Retinal pigment epithelial cell (primary cell): ENCODE measurements at regions not wholly inside any gene's neighbourhood (a gene's known extent, or its start where the extent isn't known, plus 50 kb on each side); places are given as distances from the start of the nearest gene placed in this dataset.

Experiments
- DNase-seq: peaks from one replicate; pipeline ENCODE4 v3.0.0-alpha.2; 2010; ENCODE audit warnings: low read depth
- H3K4me3 ChIP-seq: 2 replicates; pipeline ENCODE4 v1.5.1; 2011; ENCODE audit warnings: mild to moderate bottlenecking, low read length, control low read depth, moderate library complexity
- CTCF ChIP-seq: conservative IDR thresholded peaks from 2 replicates; pipeline ENCODE4 v1.5.1; 2011; ENCODE audit warnings: low read depth, low read length, control low read depth, inconsistent platforms

GRCh38 chr1:178020968-178021640 is 51.2 kb upstream of the SEC16B start:
- no peak overlapping the region for H3K4me3 ChIP-seq
- DNase-seq = no peak
- TF ChIP-seq CTCF = no peak

- no peak for DNase-seq
- no peak overlapping the region for H3K4me3 ChIP-seq
- TF ChIP-seq CTCF = no peak
Measured at GRCh38 chr1:178021950-178022349, 52.1 kb upstream of the SEC16B start.

- no peak for DNase-seq
- no peak for TF ChIP-seq CTCF
Measured at GRCh38 chr1:178023181-178023618, 53.3 kb upstream of the SEC16B start.

GRCh38 chr1:178024504-178024903 is 54.6 kb upstream of the SEC16B start:
- H3K4me3 ChIP-seq = no peak overlapping the region
- TF ChIP-seq CTCF = no peak
- no peak for DNase-seq

More at GRCh38 chr1:178023181-178023618, 53.3 kb upstream of the SEC16B start:
- no peak overlapping the region for H3K4me3 ChIP-seq

- DNase-seq = no peak
- no peak overlapping the region for H3K4me3 ChIP-seq
- no peak for TF ChIP-seq CTCF
Measured at GRCh38 chr1:178025613-178026356, 55.9 kb upstream of the SEC16B start.

- TF ChIP-seq CTCF = no peak
- H3K4me3 ChIP-seq = no peak overlapping the region
- no peak for DNase-seq
Measured at GRCh38 chr1:178028841-178029481, 59.1 kb upstream of the SEC16B start.
